Ectodermal cell (in vitro differentiated cells): ENCODE measurements at regions not wholly inside any gene's neighbourhood (a gene's known extent, or its start where the extent isn't known, plus 50 kb on each side); places are given as distances from the start of the nearest gene placed in this dataset.

ENCODE experiments used
- H3K27ac ChIP-seq: 2 replicates; pipeline ENCODE4 v1.7.0; 2013; ENCODE audit warnings: mild to moderate bottlenecking, low read depth, low read length; ENCODE audit not compliant: insufficient read depth, poor library complexity, severe bottlenecking
- H3K27me3 ChIP-seq: 2 replicates; pipeline ENCODE4 v1.7.0; 2013; ENCODE audit warnings: mild to moderate bottlenecking, low read length; ENCODE audit not compliant: insufficient read depth, control insufficient read depth, poor library complexity, severe bottlenecking
- H3K36me3 ChIP-seq: one replicate; pipeline ENCODE4 v1.7.0; 2013; ENCODE audit warnings: low read length; ENCODE audit not compliant: control insufficient read depth, insufficient read depth
- H3K4me1 ChIP-seq: one replicate; pipeline ENCODE4 v1.7.0; 2013; ENCODE audit warnings: low read length; ENCODE audit not compliant: control insufficient read depth, insufficient read depth
- H3K4me3 ChIP-seq: 2 replicates; pipeline ENCODE4 v1.7.0; 2013; ENCODE audit warnings: low read depth, low read length, control low read depth; ENCODE audit not compliant: insufficient read depth
- H3K9me3 ChIP-seq: 2 replicates; pipeline ENCODE4 v1.7.0; 2013; ENCODE audit warnings: mild to moderate bottlenecking, low read length, moderate library complexity; ENCODE audit not compliant: control insufficient read depth
- WGBS, 2 experiments: methylation state at CpG; one replicate each; pipeline ENCODE4 v1.1.7; 2013; ENCODE audit warnings: missing lambda C conversion rate in 2 of 2; 5-methylcytosine and 5-hydroxymethylcytosine counted together

GRCh38 chr4:8928074-8928473 lies 56.4 kb upstream of the HMX1 start:
- H3K4me1 ChIP-seq = no peaks in the 10 kb centered on the region
- no peaks in the 10 kb centered on the region for H3K36me3 ChIP-seq
- WGBS, 2 experiments = 60 to 85% methylated on average over 1 of the region's 1 CpG
- no peaks in the 10 kb centered on the region for H3K9me3 ChIP-seq
- no peak overlapping the region for H3K4me3 ChIP-seq
- no peaks in the 10 kb centered on the region for H3K27me3 ChIP-seq
- H3K27ac ChIP-seq = no peak overlapping the region

GRCh38 chr4:8922481-8922880 lies 50.8 kb upstream of the HMX1 start:
- Histone ChIP-seq H3K9me3 (no peaks in the 10 kb centered on the region), H3K4me1 (no peaks in the 10 kb centered on the region), H3K27me3 (peaks cover 12% of the 10 kb centered on the region), H3K4me3 (no peak overlapping the region), H3K27ac (no peak overlapping the region), H3K36me3 (no peaks in the 10 kb centered on the region)
- WGBS, 2 experiments = 41 to 48% methylated on average over 1 of the region's 1 CpG

- H3K27ac ChIP-seq = no peak overlapping the region
- no peaks in the 10 kb centered on the region for H3K9me3 ChIP-seq
- peaks cover 21% of the 10 kb centered on the region for H3K27me3 ChIP-seq
- H3K4me1 ChIP-seq = no peaks in the 10 kb centered on the region
- WGBS, 2 experiments = 85 to 87% methylated on average over 3 of the region's 3 CpGs
- no peaks in the 10 kb centered on the region for H3K36me3 ChIP-seq
- no peak overlapping the region for H3K4me3 ChIP-seq
These were observed 49.8 kb upstream of the HMX1 start for GRCh38 chr4:8921465-8921864.
